Astrocyte of the cerebellum (primary cell): ENCODE measurements at regions not wholly inside any gene's neighbourhood (a gene's known extent, or its start where the extent isn't known, plus 50 kb on each side); places are given as distances from the start of the nearest gene placed in this dataset.

Experiments
- DNase-seq: peaks from one replicate; pipeline ENCODE4 v3.0.0-alpha.2; 2011; ENCODE audit warnings: low read depth
- H3K4me3 ChIP-seq: 2 replicates; pipeline ENCODE4 v1.5.1; 2011; ENCODE audit warnings: mild to moderate bottlenecking, low read depth, low read length, moderate library complexity
- in situ Hi-C: cut with HindIII; loops from 2 replicates; pipeline ENCODE4 v1.10.0; 2017; ENCODE audit warnings: low sequenced_read_pairs
- TF ChIP-seq, protein P1 (sequence below): IDR thresholded peaks from 2 replicates; pipeline ENCODE4 v1.5.1; 2012; ENCODE audit warnings: low read length, low read depth, moderate library complexity, mild to moderate bottlenecking; ENCODE audit errors: missing control alignments

DNA sequence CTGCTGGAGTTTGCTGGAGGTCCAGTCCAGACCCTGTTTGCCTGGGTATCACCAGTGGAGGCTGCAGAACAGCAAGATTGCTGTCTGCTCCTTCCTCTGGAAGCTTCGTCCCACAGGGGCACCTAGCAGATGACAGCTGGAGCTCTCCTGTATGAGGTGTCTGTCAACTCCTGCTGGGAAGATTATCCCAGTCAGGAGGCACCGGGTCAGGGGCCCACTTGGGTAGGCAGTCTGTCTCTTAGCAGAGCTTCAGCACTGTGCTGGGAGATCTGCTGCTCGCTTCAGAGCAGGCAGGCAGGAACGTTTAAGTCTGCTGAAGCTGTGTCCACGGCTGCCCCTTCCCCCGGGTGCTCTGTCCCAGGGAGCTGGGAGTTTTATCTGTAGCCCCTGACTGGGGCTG, 96.8 kb upstream of the SLC35F1 start:
- no peak for DNase-seq
- TF ChIP-seq, protein P1, sequence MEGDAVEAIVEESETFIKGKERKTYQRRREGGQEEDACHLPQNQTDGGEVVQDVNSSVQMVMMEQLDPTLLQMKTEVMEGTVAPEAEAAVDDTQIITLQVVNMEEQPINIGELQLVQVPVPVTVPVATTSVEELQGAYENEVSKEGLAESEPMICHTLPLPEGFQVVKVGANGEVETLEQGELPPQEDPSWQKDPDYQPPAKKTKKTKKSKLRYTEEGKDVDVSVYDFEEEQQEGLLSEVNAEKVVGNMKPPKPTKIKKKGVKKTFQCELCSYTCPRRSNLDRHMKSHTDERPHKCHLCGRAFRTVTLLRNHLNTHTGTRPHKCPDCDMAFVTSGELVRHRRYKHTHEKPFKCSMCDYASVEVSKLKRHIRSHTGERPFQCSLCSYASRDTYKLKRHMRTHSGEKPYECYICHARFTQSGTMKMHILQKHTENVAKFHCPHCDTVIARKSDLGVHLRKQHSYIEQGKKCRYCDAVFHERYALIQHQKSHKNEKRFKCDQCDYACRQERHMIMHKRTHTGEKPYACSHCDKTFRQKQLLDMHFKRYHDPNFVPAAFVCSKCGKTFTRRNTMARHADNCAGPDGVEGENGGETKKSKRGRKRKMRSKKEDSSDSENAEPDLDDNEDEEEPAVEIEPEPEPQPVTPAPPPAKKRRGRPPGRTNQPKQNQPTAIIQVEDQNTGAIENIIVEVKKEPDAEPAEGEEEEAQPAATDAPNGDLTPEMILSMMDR, result no peak
- in situ Hi-C loops, result no loop called here
- no peak overlapping the region for H3K4me3 ChIP-seq

DNA sequence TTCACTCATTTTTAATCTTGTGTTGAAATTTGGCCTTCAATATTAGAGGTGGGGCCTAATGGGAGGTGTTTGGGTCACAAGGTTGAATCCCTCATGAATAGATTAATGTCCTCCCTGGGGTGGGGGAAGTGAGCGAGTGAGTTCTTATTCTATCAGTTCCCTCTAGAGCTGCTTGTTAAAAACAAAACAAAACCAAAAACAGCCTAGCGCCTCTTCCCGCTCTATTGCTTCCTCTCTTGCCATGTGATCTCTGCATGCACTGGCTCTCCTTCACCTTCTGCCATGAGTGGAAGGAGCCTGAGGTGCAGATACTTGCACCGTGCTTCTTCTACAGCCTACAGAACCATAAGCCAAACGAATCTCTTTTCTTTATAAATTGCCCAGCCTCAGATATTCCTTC, 89.6 kb upstream of the SLC35F1 start:
- no peak for DNase-seq
- in situ Hi-C loops, result no loop called here
- no peak overlapping the region for H3K4me3 ChIP-seq
- TF ChIP-seq, protein P1, result no peak

DNA sequence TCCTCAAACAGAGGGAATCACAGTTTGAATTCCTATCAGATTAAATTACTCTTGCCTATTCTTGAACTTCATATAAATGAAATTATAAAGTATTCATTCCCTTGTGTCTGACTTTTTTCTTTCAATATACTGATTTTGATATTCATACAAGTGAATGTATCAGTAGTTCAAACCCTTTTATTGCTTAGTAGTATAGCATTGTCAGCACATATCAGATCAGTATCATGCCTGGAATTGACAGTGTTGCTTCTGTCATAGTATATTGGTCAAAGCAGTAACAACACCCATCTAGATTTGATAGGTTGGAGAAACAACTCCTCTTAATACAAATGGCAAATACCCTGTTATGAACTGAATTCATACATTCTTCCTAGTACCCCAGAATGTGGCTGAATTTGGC, 89.1 kb upstream of the SLC35F1 start:
- TF ChIP-seq, protein P1, result no peak
- H3K4me3 ChIP-seq, result no peak overlapping the region
- in situ Hi-C loops, result no loop called here

DNA sequence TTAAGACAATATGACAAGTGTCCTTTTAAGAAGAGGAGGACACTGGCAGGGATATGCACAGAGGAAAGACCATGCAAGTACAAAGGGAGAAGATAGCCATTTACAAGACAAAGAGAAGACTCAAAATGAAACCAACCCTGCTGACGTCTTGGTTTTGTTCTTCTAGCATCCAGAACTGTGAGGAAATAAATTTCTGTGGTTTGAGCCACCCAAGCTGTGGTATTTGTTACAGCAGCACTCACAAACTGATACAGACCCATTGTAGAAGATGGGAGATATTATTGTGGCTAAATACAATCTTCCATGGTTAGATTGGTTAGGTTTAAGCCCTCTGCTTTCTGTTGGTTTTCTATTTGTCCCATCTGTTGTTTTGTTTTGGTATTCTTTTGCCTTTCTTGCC, 88.6 kb upstream of the SLC35F1 start:
- in situ Hi-C loops, result no loop called here
- TF ChIP-seq, protein P1, result no peak
- DNase-seq, result no peak

More for the DNA sequence above, 89.1 kb upstream of the SLC35F1 start:
- no peak for DNase-seq

DNA sequence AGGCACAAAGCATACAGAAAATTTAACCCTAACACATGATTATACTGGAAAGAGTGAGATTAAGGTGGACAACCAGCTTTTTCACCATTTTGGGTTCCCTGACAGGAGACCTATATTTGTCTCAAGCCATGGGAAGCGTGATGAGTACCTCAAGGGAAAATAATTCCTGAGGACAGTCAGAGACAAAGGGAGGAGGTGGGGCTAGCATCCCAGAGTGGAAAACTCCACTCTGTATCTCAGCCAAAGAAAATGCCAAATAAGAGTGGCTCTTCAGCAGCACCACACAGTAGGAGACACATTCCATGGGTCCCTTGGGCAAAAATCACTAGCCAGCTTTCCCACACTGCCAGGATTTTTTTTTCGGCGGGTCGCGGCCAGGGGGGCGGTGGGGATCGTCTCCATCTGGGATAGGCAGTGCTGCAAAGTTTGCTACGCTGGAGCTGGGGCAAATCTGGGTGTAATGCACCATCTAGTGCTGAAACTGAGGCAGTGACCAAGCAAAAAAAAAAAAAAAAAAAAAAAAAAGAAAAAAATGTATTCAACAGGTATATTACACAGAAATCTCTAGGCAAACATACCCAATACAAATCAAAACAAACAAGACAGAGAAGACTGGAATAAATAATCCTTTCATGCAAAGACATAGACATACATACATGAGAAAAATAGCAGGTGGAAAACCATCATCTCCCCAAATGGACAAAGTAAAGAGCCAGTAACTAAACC, 77.3 kb upstream of the SLC35F1 start:
- DNase-seq, result peak; percentile 41
- in situ Hi-C loops, result no loop called here
- TF ChIP-seq, protein P1, result peak; percentile 63
- peak overlapping the region; percentile 52 for H3K4me3 ChIP-seq

More for the DNA sequence above, 88.6 kb upstream of the SLC35F1 start:
- no peak overlapping the region for H3K4me3 ChIP-seq

DNA sequence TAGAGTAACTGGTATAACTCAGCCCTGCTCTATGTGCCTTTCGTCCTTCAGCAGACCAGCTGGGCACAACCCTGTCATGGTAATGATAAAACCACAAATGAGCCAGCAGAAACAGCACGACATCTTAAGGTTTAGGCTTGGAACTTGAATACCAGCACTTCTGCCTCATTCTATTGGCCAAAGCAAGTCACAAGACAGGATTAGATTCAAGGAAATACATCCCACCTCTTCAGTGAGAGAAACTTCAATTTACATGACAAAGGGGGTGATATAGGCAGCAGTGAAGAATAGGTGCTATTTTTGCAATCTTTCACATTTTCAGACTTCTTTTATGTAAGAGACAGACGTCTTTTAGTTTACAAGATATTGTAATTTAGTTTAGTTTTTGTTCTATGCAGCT, 69.8 kb upstream of the SLC35F1 start:
- TF ChIP-seq, protein P1, result no peak
- in situ Hi-C loops, result no loop called here
- DNase-seq, result no peak
- H3K4me3 ChIP-seq, result no peak overlapping the region
